Neural progenitor cell (in vitro differentiated cells): ENCODE measurements at regions not wholly inside any gene's neighbourhood (a gene's known extent, or its start where the extent isn't known, plus 50 kb on each side); places are given as distances from the start of the nearest gene placed in this dataset.

Experiments
- DNase-seq: peaks from one replicate; pipeline ENCODE4 v3.0.0-alpha.2; 2016; ENCODE audit warnings: low spot score
- H2AFZ ChIP-seq: fragments of 200-600 bp; sonication (generic); replicated peaks from 2 replicates; pipeline ENCODE4 v1.6.1; 2016; ENCODE audit warnings: antibody characterized with exemption
- H3F3A ChIP-seq: fragments of 200-600 bp; sonication (generic); 2 replicates; pipeline ENCODE4 v1.6.1; 2016; ENCODE audit warnings: antibody characterized with exemption, low read depth
- H3K27ac ChIP-seq: fragments of 200-600 bp; sonication (generic); 2 replicates; pipeline ENCODE4 v1.5.1; 2016; ENCODE audit warnings: mild to moderate bottlenecking
- H3K27me3 ChIP-seq: fragments of 200-600 bp; sonication (generic); 2 replicates; pipeline ENCODE4 v1.6.1; 2016; ENCODE audit warnings: mild to moderate bottlenecking, moderate library complexity
- H3K36me3 ChIP-seq: fragments of 200-600 bp; sonication (generic); 2 replicates; pipeline ENCODE4 v1.5.1; 2016
- H3K4me1 ChIP-seq: fragments of 200-600 bp; sonication (generic); 2 replicates; pipeline ENCODE4 v1.6.1; 2016; ENCODE audit warnings: mixed run types
- H3K4me2 ChIP-seq: fragments of 200-600 bp; sonication (generic); 2 replicates; pipeline ENCODE4 v1.6.1; 2016
- H3K4me3 ChIP-seq: fragments of 200-600 bp; sonication (generic); 2 replicates; pipeline ENCODE4 v1.5.1; 2016
- H3K79me2 ChIP-seq: fragments of 200-600 bp; sonication (generic); 2 replicates; pipeline ENCODE4 v1.6.1; 2016; ENCODE audit warnings: low read depth
- H3K9ac ChIP-seq: fragments of 200-600 bp; sonication (generic); 2 replicates; pipeline ENCODE4 v1.6.1; 2016
- H3K9me3 ChIP-seq: fragments of 200-600 bp; sonication (generic); 2 replicates; pipeline ENCODE4 v1.5.1; 2016; ENCODE audit warnings: low read depth
- H4K20me1 ChIP-seq: fragments of 200-600 bp; sonication (generic); 2 replicates; pipeline ENCODE4 v1.6.1; 2016; ENCODE audit warnings: low read depth
- H3K27ac Mint-ChIP-seq: 3 replicates; pipeline ENCODE4 v1.8.0; 2021; ENCODE audit warnings: mixed read lengths
- H3K27me3 Mint-ChIP-seq: 2 replicates; pipeline ENCODE4 v1.8.0; 2022; ENCODE audit warnings: low read depth, mild to moderate bottlenecking, inconsistent platforms, moderate library complexity, mixed read lengths; ENCODE audit not compliant: insufficient read depth
- H3K36me3 Mint-ChIP-seq: 3 replicates; pipeline ENCODE4 v1.8.0; 2021; ENCODE audit warnings: mixed read lengths
- H3K4me1 Mint-ChIP-seq: 3 replicates; pipeline ENCODE4 v1.8.0; 2021; ENCODE audit warnings: mixed read lengths
- H3K4me3 Mint-ChIP-seq: 3 replicates; pipeline ENCODE4 v1.8.0; 2021; ENCODE audit warnings: mild to moderate bottlenecking, moderate library complexity, mixed read lengths
- H3K9me3 Mint-ChIP-seq: 3 replicates; pipeline ENCODE4 v1.8.0; 2020; ENCODE audit warnings: mixed read lengths
- CTCF ChIP-seq: fragments of 200-600 bp; sonication (generic); IDR thresholded peaks from 2 replicates; pipeline ENCODE4 v1.5.1; 2017; ENCODE audit warnings: antibody characterized with exemption, mild to moderate bottlenecking
- EZH2 ChIP-seq: fragments of 200-600 bp; sonication (generic); IDR thresholded peaks from 2 replicates; pipeline ENCODE4 v1.6.1; 2017; ENCODE audit warnings: antibody characterized with exemption, mild to moderate bottlenecking, moderate library complexity
- EZH2phosphoT487 ChIP-seq: fragments of 200-600 bp; sonication (generic); IDR thresholded peaks from 2 replicates; pipeline ENCODE4 v1.6.1; 2017; ENCODE audit warnings: antibody characterized with exemption

- Mint-ChIP-seq H3K27me3 (peaks cover 8% of the 10 kb centered on the region), H3K36me3 (no peaks in the 10 kb centered on the region), H3K27ac (no peak overlapping the region), H3K4me1 (peaks cover 2% of the 10 kb centered on the region), H3K9me3 (no peaks in the 10 kb centered on the region), H3K4me3 (no peak overlapping the region)
- H3K27ac ChIP-seq, result no peak overlapping the region
- H3K4me1 ChIP-seq, result no peaks in the 10 kb centered on the region
- H3K27me3 ChIP-seq, result no peaks in the 10 kb centered on the region
- no peak for DNase-seq
- H3K36me3 ChIP-seq, result no peaks in the 10 kb centered on the region
- H3K4me3 ChIP-seq, result no peak overlapping the region
- H3K9me3 ChIP-seq, result no peaks in the 10 kb centered on the region
- TF ChIP-seq EZH2phosphoT487 (no peak), EZH2 (no peak), CTCF (no peak)
- no peaks in the 10 kb centered on the region for H3K79me2 ChIP-seq
- no peak overlapping the region for H2AFZ ChIP-seq
- no peaks in the 10 kb centered on the region for H3F3A ChIP-seq
- no peak overlapping the region for H3K4me2 ChIP-seq
- H4K20me1 ChIP-seq, result no peaks in the 10 kb centered on the region
- H3K9ac ChIP-seq, result no peak overlapping the region
These were observed 63.0 kb upstream of the THBS2 start for GRCh38 chr6:169316651-169317050.

- H3F3A ChIP-seq, result no peaks in the 10 kb centered on the region
- H3K36me3 ChIP-seq, result no peaks in the 10 kb centered on the region
- H3K4me1 ChIP-seq, result no peaks in the 10 kb centered on the region
- H3K4me3 ChIP-seq, result no peak overlapping the region
- H3K9me3 ChIP-seq, result no peaks in the 10 kb centered on the region
- Mint-ChIP-seq H3K36me3 (no peaks in the 10 kb centered on the region), H3K9me3 (no peaks in the 10 kb centered on the region), H3K4me3 (no peak overlapping the region), H3K27ac (no peak overlapping the region), H3K4me1 (peaks cover 2% of the 10 kb centered on the region), H3K27me3 (peaks cover 8% of the 10 kb centered on the region)
- H3K27me3 ChIP-seq, result no peaks in the 10 kb centered on the region
- H4K20me1 ChIP-seq, result no peaks in the 10 kb centered on the region
- H3K79me2 ChIP-seq, result no peaks in the 10 kb centered on the region
- DNase-seq, result no peak
- TF ChIP-seq CTCF (no peak), EZH2 (no peak), EZH2phosphoT487 (no peak)
- no peak overlapping the region for H2AFZ ChIP-seq
- no peak overlapping the region for H3K27ac ChIP-seq
- no peak overlapping the region for H3K9ac ChIP-seq
- H3K4me2 ChIP-seq, result no peak overlapping the region
These were observed 62.4 kb upstream of the THBS2 start for GRCh38 chr6:169315830-169316614.

- Mint-ChIP-seq H3K4me3 (no peak overlapping the region), H3K27me3 (peaks cover 8% of the 10 kb centered on the region), H3K27ac (no peak overlapping the region), H3K4me1 (peaks cover 2% of the 10 kb centered on the region), H3K9me3 (no peaks in the 10 kb centered on the region), H3K36me3 (no peaks in the 10 kb centered on the region)
- no peaks in the 10 kb centered on the region for H3K79me2 ChIP-seq
- no peaks in the 10 kb centered on the region for H3K36me3 ChIP-seq
- no peaks in the 10 kb centered on the region for H3K9me3 ChIP-seq
- H3K27me3 ChIP-seq, result no peaks in the 10 kb centered on the region
- H3K4me1 ChIP-seq, result no peaks in the 10 kb centered on the region
- no peak overlapping the region for H3K9ac ChIP-seq
- DNase-seq, result no peak
- no peak overlapping the region for H3K27ac ChIP-seq
- no peaks in the 10 kb centered on the region for H4K20me1 ChIP-seq
- no peaks in the 10 kb centered on the region for H3F3A ChIP-seq
- H3K4me3 ChIP-seq, result no peak overlapping the region
- H3K4me2 ChIP-seq, result no peak overlapping the region
- H2AFZ ChIP-seq, result no peak overlapping the region
- TF ChIP-seq EZH2 (no peak), CTCF (no peak), EZH2phosphoT487 (no peak)
These were observed 59.8 kb upstream of the THBS2 start for GRCh38 chr6:169313347-169314010.
